ENCODE measurements at regions not wholly inside any gene's neighbourhood (a gene's known extent, or its start where the extent isn't known, plus 50 kb on each side); places are given as distances from the start of the nearest gene placed in this dataset.

- ATAC-seq (peak; percentile 27 to 90), DNase-seq (no peak)
- intact Hi-C loops (cut with DNase I): no loop called here
Observed at GRCh38 chr3:59480486-59480995, 430.7 kb upstream of the CFAP20DC start.

- DNase-seq: no peak
- no peak for ATAC-seq
- intact Hi-C loops (cut with DNase I): no loop called here
Observed at GRCh38 chr3:59473636-59474035, 423.8 kb upstream of the CFAP20DC start.

GRCh38 chr3:59472541-59472940 lies 422.7 kb upstream of the CFAP20DC start:
- DNase-seq (no peak), ATAC-seq (no peak)
- intact Hi-C loops (cut with DNase I): no loop called here

GRCh38 chr3:59469948-59470723 lies 420.3 kb upstream of the CFAP20DC start:
- ATAC-seq (no peak), DNase-seq (no peak)
- intact Hi-C loops (cut with DNase I): no loop called here

- no peak for ATAC-seq
- DNase-seq: no peak
- intact Hi-C loops (cut with DNase I): no loop called here
Observed at GRCh38 chr3:59467476-59467875, 417.7 kb upstream of the CFAP20DC start.

GRCh38 chr3:59464187-59464586 lies 414.4 kb upstream of the CFAP20DC start:
- ATAC-seq: no peak
- no peak for DNase-seq
- intact Hi-C loops (cut with DNase I): no loop called here

GRCh38 chr3:59463253-59463652 lies 413.4 kb upstream of the CFAP20DC start:
- DNase-seq: no peak
- intact Hi-C loops (cut with DNase I): no loop called here
- ATAC-seq: no peak

GRCh38 chr3:59460068-59460467 lies 410.2 kb upstream of the CFAP20DC start:
- ATAC-seq (no peak), DNase-seq (no peak)
- intact Hi-C loops (cut with DNase I): no loop called here

GRCh38 chr3:59456852-59457485 lies 407.1 kb upstream of the CFAP20DC start:
- ATAC-seq (no peak), DNase-seq (no peak)
- intact Hi-C loops (cut with DNase I): no loop called here

GRCh38 chr3:59451800-59452746 lies 402.2 kb upstream of the CFAP20DC start:
- ATAC-seq: no peak
- intact Hi-C loops (cut with DNase I): no loop called here

GRCh38 chr3:59450946-59451763 lies 401.3 kb upstream of the CFAP20DC start:
- peak; percentile 50 to 79 for ATAC-seq
- DNase-seq: no peak
- intact Hi-C loops (cut with DNase I): no loop called here

More at GRCh38 chr3:59451800-59452746, 402.2 kb upstream of the CFAP20DC start:
- no peak for DNase-seq

GRCh38 chr3:59450437-59450836 lies 400.6 kb upstream of the CFAP20DC start:
- DNase-seq (no peak), ATAC-seq (no peak)
- intact Hi-C loops (cut with DNase I): no loop called here

GRCh38 chr3:59446775-59447465 lies 397.1 kb upstream of the CFAP20DC start:
- no peak for ATAC-seq
- no peak for DNase-seq
- intact Hi-C loops (cut with DNase I): no loop called here

- no peak for DNase-seq
- intact Hi-C loops (cut with DNase I): no loop called here
- ATAC-seq: no peak
Observed at GRCh38 chr3:59444676-59445075, 394.9 kb upstream of the CFAP20DC start.

- ATAC-seq (no peak), DNase-seq (no peak)
- intact Hi-C loops (cut with DNase I): no loop called here
Observed at GRCh38 chr3:59444294-59444671, 394.5 kb upstream of the CFAP20DC start.

GRCh38 chr3:59443618-59444293 lies 393.9 kb upstream of the CFAP20DC start:
- ATAC-seq (no peak), DNase-seq (no peak)
- intact Hi-C loops (cut with DNase I): no loop called here

GRCh38 chr3:59442046-59442445 lies 392.2 kb upstream of the CFAP20DC start:
- ATAC-seq (no peak), DNase-seq (no peak)
- intact Hi-C loops (cut with DNase I): no loop called here
